ENCODE measurements at regions not wholly inside any gene's neighbourhood (a gene's known extent, or its start where the extent isn't known, plus 50 kb on each side); places are given as distances from the start of the nearest gene placed in this dataset.

- TF ChIP-seq TCF12 (IDR thresholded peaks at IDR 0.05; ENCODE audit: low read depth, low read length) (no peak), FOXK2 (IDR thresholded peaks at IDR 0.05) (no peak), STAT1 (conservative IDR thresholded peaks at IDR 0.05) (no peak), HDAC2 (IDR thresholded peaks at IDR 0.05) (no peak), FOXM1 (IDR thresholded peaks at IDR 0.05; ENCODE audit: low read depth, low read length) (no peak), HDAC6 (IDR thresholded peaks at IDR 0.05; ENCODE audit: unreplicated experiment) (no peak), USF1 (IDR thresholded peaks at IDR 0.05; ENCODE audit: borderline replicate concordance, extremely low read length, insufficient read depth, low read depth, low read length) (no peak), SMAD1 (IDR thresholded peaks at IDR 0.05; ENCODE audit: low read depth, partially characterized antibody) (no peak), NBN (IDR thresholded peaks at IDR 0.05) (no peak), EP300 (IDR thresholded peaks at IDR 0.05; ENCODE audit: borderline replicate concordance in 1 of 2, control insufficient read depth in 1 of 2, low read depth in 2 of 2, low read length in 2 of 2) (no peak), ZBTB11 (CRISPR knock-in tag; IDR thresholded peaks at IDR 0.05) (no peak), SMAD5 (IDR thresholded peaks at IDR 0.05; ENCODE audit: low read depth) (no peak), CBX5 (IDR thresholded peaks at IDR 0.05; ENCODE audit: low read depth) (no peak), TAF1 (IDR thresholded peaks at IDR 0.05; ENCODE audit: borderline replicate concordance, low read depth, low read length) (no peak), MEF2B (IDR thresholded peaks at IDR 0.05; ENCODE audit: partially characterized antibody, poor library complexity, severe bottlenecking) (no peak), TCF3 (IDR thresholded peaks at IDR 0.05; ENCODE audit: borderline replicate concordance, insufficient read depth, low read depth, low read length) (no peak), PBX3 (IDR thresholded peaks at IDR 0.05; ENCODE audit: insufficient replicate concordance, low read depth, low read length) (no peak), HCFC1 (IDR thresholded peaks at IDR 0.05; ENCODE audit: low read length) (no peak), STAT3 (IDR thresholded peaks at IDR 0.05; ENCODE audit: low read depth, low read length) (no peak), POLR2A (IDR thresholded peaks at IDR 0.05; ENCODE audit: low read depth, low read length) (no peak)
- intact Hi-C loops (cut with micrococcal nuclease; ENCODE audit: unreplicated experiment) (no loop called here), in situ Hi-C loops (cut with MboI) (no loop called here)
- BruUV-seq (replicated peaks), result no TSS peak
- no peak for ATAC-seq
- FAIRE-seq, result no peak
- ChIA-PET POLR2A (no interaction called here), SMC1A (ENCODE audit: uncharacterized antibody, unreplicated experiment) (no interaction called here), CTCF (interaction anchor here (0.8 kb wide), 1 partner anchor 12 kb away, joined by 3 read pairs; no protein-coding TSS in a partner anchor), RAD21 (ENCODE audit: unreplicated experiment) (no interaction called here)
- Histone ChIP-seq H4K20me1 (ENCODE audit: control insufficient read depth, insufficient read depth) (no peaks in the 10 kb centered on the region), H3K4me3 (no peak overlapping the region), H3K4me1 (ENCODE audit: control insufficient read depth, insufficient read depth, low read length) (no peaks in the 10 kb centered on the region), H3K79me2 (ENCODE audit: control insufficient read depth, insufficient read depth, low read length) (no peaks in the 10 kb centered on the region), H3K27ac (ENCODE audit: control insufficient read depth, insufficient read depth) (no peak overlapping the region), H2AFZ (ENCODE audit: control insufficient read depth, low read depth, low read length) (no peak overlapping the region), H3K4me2 (ENCODE audit: control insufficient read depth, insufficient read depth) (no peak overlapping the region), H3K9me3 (replicated peaks; ENCODE audit: control insufficient read depth, insufficient read depth, low read length) (no peaks in the 10 kb centered on the region), H3K36me3 (ENCODE audit: control insufficient read depth in 2 of 2, insufficient read depth in 2 of 2, low read length in 1 of 2) (no peaks in the 10 kb centered on the region), H3K27me3 (replicated peaks in 1 of 2; ENCODE audit: control insufficient read depth in 2 of 2, insufficient read depth in 2 of 2, low read length in 1 of 2) (no peaks in the 10 kb centered on the region; a peak in 1 of 4 replicates), H3K9ac (ENCODE audit: control insufficient read depth, insufficient read depth, low read length) (no peak overlapping the region)
- DNase-seq (ENCODE audit: low read depth, low spot score), result no peak
- WGBS (ENCODE audit: insufficient coverage, insufficient replicate concordance, low lambda C conversion rate, missing lambda C conversion rate), result 4% methylated on average over 1 of the region's 1 CpG
Observed at GRCh38 chr21:15373941-15374340, 309.1 kb upstream of the NRIP1 start.
